B cell (primary cell): ENCODE measurements at regions not wholly inside any gene's neighbourhood (a gene's known extent, or its start where the extent isn't known, plus 50 kb on each side); places are given as distances from the start of the nearest gene placed in this dataset.

Experiments
- CTCF ChIP-seq: fragments of 200-600 bp; IDR thresholded peaks from one replicate; pipeline ENCODE4 v1.8.0; 2022; ENCODE audit warnings: antibody characterized with exemption, mild to moderate bottlenecking
- EZH2 ChIP-seq: IDR thresholded peaks from 2 replicates; pipeline ENCODE4 v1.6.1; 2012; ENCODE audit warnings: borderline replicate concordance, low read depth, mild to moderate bottlenecking, moderate library complexity, low read length; ENCODE audit not compliant: insufficient read depth, poor library complexity, severe bottlenecking

GRCh38 chr13:74528734-74529513 lies 394.7 kb upstream of the KLF12 start:
- TF ChIP-seq EZH2 = no peak
- TF ChIP-seq CTCF = no peak
